GM21529 (cell line): ENCODE measurements at regions not wholly inside any gene's neighbourhood (a gene's known extent, or its start where the extent isn't known, plus 50 kb on each side); places are given as distances from the start of the nearest gene placed in this dataset.
"Not testable (repeated sequence)": the region's sequence is repeated elsewhere in the genome, so short reads cannot be mapped to it uniquely, and the experiment has no call there.

Experiments used
- ATAC-seq: cut with Tn5 transposase; IDR thresholded peaks from one replicate; pipeline ENCODE4 v1.9.1; 2021; ENCODE audit not compliant: unreplicated experiment

DNA sequence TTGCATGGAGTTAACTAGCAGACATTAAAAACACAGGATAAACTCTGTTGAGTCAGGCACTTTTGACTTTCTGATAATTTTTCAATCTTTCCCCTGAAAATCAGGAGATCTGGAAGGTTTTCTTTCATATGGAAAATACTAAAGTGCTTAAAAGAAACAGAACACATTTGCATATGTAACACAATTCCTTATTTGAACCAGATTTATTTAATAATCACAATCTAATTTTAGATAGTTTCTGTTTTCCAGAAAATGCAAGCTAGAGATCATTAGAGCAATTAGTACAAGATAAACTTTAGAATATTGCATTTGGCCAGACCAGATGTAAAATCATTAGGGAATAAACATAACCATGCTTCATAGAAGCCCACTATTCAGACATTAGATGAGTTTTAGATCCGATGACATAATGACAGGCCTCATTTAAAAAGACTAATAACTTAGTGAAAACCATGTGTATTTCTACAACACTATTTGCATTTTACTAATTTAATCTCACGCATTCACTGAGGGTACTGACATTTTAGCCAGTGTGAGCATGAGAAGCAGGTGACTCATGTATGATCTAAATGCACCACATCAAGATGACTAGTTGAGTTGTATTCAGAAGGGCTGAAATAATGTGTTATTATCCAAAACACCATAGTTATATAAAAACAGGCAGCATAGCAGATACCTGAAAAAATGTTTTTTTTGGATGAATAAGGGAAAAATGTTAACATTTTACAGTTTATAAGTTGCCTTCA, 611.5 kb downstream of the LTN1 start:
- ATAC-seq = not testable (repeated sequence)

DNA sequence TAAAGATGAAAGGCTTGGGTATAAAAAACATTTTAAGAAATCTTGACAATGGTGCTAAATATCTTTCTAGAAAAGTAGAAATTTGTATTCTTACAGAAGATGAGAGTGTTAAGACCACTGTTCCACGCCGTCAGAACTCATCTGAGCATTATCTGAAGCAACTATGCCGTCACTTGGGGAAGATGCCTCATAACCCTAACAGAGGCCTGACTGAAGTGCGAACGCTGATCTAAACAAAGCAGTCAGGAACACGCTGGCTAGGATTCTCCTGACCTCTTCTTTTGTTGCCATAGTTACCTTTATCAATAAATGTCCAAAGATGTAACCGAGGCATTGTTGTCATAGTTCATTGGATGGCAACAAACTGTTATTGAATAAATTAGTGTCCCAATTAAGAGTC, 612.4 kb downstream of the LTN1 start:
- no peak for ATAC-seq

DNA sequence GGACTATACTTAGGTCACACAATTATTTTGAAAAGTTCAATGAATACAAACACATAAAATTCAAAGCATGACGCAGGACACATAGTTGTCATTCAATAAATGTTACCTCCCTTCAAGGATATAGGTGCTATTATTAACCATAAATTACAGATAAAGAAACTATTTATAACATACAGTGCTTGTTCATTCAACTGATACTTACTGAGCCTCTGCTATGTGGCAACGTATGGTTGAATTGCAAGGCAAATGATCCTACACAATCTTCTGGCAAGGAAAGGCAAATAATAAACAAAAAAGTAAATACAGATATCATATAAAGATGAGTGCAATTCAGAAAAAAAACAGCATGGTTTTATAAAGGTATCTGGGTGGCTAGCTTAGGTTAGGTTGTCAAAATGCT, 614.7 kb downstream of the LTN1 start:
- no peak for ATAC-seq

DNA sequence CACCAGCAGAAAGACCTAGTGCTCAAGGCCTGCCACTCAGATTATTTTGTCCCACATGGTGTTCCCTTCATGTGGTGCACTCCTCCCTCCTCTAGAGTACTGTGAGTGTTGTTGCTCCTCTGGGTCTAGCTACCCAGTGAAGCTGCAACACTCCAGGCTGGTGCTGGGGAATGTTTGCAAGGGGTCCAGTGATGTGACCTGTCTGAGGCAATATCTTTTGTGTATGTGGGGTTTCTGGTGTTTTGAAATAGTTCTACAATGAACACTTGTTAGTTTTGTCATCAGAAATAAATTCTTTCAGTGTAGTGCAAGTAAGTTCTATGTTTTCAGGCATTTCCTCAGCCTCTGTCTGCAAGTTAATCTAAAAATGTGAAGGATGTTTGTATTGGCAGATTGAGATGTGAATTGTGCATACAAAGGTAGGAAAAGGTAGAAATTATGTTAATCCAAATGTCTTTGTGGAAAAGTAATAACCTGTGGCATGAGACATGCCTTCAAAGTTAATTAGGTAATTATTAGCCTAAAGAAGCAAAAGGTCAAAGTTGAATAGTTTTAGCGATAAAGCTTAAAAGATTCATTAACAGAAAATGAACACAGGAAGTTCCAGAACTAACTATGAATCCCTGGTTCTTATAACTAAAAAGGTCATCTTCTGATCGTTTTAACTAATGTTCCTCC, 616.8 kb downstream of the LTN1 start:
- ATAC-seq = no peak

DNA sequence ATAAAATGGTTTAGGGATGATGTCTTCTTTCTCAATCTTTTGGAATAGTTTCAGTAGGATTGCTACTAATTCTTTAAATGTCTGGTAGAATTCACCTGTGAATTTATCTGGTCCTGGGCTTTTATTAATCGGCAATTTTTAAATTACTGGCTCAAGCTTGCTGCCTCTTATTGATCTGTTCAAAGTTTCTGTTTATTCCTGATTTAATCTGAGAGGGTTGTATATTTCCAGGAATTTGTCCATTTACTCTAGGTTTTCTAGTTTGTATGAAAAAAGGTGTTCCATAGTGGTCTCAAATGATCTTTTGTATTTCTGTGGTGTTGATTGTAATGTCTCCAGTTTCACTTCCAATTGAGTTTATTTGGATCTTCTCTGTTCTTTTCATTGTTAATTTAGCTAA, 617.8 kb downstream of the LTN1 start:
- no peak for ATAC-seq

DNA sequence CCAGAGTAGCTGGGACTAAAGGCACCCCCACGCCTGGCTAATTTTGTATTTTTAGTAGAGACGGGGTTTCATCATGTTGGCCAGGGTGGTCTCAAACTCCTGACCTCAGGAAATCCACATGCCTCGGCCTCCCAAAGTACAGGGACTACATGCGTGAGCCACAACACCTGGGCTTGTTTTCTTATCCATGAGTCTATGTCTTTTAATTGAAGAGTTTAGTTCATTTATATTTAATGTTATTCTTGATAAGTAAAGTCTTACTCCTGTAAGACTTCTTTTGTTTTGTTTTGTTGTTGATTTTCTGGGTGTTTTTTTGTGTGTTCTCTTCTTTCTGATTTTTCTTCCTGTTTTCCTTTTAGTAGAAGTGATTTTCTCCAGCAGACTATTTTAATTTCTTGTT, 621.0 kb downstream of the LTN1 start:
- ATAC-seq = no peak

DNA sequence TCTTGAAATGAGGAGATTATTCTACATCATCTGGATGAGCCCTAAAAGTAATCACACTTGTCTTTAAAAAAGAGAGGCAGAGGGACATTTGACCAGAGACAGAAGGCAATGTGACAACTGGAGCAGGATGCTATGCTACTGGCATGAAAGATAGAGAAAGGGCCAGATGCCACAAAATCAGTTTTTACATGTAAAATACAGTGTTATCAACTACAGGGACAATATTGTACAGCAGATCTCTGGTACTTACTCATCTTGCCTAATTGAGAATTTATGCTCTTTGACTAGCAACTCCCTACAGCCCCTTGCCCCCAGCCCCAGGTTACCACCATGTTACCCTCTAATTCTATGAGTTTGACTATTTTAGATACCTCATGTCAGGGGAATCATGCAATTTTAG, 633.4 kb downstream of the LTN1 start:
- no peak for ATAC-seq

DNA sequence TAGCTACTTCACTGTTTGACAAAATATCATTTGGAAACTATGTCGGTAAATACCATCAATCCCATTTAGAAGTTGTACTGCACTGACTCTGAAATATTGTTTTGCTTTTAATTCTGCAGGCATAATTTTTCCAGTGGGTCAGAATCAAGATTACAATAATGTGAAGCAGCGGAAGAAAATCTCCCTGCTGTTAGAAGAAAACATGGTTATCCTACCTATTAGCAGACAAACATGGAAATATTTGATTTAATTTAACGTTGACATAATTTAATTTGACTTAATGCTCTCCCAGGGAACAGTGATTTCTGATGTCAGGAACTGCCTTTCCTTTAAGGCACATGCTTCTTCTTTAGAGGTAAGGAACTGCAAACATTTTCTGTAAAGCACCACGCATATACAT, 634.0 kb downstream of the LTN1 start:
- no peak for ATAC-seq

DNA sequence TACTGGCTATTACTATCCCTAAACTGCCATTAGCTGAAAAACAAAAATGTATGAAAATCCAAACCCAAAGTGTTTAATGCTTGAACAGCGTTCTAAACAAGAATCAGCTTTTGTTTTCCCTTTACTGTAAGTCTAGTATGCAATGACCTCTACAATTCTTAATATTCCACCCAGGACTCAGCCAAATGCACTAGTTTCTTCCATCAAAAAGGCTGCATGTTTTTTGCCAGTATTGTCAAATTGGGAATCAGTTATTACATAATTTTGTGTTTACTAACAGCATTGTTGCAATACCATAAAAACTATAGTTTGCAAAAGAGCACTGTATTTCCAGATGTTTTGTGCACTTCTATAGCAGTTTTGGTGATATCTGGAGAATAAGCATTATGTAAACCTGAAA, 634.5 kb downstream of the LTN1 start:
- no peak for ATAC-seq

DNA sequence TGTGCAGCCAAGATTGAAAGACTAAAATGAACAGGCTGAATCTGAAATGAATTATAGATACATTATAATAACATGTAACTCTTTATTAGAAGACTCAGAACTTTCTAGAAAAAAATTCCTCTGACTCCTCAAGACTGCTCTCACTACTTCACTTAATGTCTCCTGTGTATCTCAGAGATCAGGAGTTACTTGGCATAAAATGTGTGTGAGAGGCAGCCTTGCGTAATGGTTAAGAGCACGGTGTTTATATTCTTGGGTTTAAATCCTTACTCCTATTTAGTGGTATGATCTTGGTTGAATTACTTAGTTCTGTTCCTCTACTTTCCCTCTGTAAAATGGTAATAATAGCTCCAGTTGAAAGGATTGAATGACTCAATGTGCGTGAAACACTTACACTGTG, 634.9 kb downstream of the LTN1 start:
- ATAC-seq = no peak

DNA sequence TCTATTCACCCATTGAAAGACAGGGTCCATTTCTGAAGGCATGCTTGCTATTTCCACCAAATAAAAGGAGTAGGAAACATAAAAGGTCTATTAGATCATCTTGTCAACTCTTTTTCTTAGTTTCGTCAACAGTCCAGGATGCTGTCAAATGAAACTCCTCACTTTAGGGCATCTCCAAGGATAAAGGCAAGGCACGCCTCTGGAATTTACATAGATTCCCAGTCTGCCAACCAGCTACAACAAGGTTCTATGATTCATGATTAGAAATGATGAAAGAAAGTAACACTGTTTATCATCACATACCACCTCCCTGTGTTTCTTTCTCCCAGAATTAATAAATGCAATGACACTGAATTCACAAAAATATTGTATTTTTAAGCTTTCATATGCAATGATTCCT, 636.3 kb downstream of the LTN1 start:
- ATAC-seq = no peak

DNA sequence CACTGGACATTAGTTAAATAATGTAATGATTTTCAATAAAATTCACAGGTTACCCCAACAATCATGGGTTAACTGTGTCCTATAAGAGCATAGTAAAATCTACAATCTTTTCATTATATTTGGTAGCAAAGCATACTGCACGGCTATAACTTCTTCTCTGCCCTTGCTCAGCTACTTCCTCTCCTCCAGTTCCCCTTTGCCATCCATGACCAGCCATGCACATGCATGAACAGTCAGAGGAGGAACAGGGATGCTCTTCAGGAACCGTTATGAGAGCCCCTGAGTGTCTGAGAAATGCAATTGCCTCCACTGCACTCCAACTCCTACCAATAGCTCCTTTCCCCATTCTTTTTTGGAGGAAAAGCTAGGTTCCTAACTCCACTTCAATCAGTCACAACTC, 646.7 kb downstream of the LTN1 start:
- no peak for ATAC-seq

DNA sequence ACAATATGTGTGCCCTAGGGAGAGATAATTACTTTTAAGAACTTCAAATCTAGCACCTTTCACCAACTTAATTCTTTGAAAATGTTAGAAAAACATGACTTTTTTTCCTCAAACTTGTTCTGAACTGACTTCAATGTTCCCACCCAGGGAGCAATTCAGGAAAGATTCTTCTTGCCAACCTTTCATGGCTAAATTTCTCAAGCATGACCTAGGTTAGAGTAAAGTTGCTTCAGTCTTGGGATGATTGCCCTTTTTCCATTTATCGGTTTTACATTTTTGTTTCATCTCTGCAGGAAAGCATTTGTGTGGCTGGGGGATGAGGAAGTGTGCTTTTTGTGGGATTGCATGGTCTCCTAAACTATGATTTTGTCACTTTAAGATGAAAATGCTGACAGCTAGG, 647.7 kb downstream of the LTN1 start:
- ATAC-seq = no peak

DNA sequence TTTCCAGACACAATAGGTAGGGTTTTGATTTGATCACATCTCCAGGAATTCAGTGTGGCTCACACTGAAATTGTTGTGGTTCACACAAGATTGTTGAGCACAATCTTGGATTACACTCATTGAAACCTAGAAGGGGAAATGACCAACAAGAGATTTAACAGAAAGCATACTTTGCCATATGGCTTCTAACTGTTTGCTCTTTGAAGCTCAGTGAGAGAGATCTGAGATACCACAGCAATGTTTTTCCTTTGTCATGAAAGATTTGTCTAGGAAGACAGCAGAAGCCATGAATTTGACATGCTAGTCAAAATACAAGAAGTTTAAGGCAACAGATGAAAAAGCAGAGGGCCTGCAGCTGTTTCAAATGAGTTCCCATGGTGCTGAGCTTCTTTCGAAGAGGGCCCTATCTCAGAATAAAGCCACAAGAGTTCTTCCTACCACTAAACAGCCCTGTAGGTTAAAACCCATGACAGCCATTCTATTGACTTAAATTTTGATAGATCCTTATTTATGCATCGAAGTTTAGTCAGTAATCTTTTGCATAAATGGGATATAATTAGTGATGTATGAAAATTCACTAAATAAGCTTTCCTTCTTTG, 650.4 kb downstream of the LTN1 start:
- no peak for ATAC-seq

DNA sequence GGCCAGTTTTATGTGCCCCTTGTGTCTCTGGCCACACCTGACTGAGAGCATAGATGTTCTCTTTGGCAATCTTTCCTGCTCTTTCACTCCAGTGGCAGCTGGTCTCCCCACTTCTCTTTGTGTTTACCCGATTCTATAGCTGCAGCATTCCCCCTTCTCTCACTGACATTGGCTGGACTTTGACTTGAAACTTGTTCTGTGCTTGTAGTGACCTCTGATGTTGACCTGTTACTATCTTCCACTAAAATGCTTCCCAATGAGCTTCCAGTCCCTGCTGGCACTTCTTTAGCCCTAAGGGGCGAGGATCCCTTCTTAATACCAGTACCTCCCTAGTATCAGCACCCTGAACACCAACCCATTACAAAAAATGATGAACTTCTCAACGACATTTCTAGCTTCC, 653.3 kb downstream of the LTN1 start:
- ATAC-seq = no peak

DNA sequence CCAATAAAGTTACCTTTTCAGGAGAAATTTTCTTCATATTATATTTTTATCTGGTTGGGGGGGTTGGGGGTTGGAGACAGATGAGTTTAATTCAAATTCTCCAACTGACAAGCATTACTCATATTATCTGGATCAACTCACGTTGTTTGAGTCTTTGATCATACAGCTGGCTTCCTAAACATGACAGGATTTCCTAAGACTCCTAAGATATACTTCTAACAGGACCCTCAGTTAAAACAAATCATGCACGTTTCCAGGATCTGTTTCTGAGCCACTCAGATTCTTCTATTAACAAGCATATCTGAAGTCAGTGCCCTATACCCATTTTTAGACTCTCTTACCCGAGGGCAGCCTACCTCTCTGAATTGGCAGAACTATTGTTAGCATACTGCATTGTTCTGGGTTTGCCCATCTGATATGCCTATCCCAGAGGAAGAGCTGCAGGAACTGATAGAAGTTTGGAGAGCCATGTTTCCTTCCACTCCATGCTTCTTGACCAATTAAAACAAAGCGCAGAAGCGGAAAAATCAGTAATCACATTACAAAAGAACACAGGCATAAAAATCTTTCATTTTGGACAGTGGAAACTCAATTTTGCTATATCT, 653.9 kb downstream of the LTN1 start:
- no peak for ATAC-seq

DNA sequence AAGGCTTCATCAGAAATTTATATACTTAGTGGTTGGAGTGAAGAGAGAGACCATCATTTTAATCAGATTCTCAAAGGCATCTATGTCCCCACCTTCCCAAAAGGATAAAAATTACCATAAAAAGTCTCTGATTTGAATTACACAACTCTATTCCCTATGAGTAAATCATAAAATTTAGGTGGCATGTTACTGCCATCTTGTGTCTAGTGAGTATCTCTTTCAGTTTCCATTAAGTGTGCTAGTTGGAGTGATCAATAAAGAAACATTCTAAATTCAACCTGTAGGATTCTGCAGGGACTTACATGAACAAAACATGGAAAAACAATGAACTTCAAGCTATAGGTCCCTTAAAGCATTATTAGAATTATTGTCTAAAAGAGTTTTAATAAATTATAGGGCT, 655.4 kb downstream of the LTN1 start:
- ATAC-seq = no peak

DNA sequence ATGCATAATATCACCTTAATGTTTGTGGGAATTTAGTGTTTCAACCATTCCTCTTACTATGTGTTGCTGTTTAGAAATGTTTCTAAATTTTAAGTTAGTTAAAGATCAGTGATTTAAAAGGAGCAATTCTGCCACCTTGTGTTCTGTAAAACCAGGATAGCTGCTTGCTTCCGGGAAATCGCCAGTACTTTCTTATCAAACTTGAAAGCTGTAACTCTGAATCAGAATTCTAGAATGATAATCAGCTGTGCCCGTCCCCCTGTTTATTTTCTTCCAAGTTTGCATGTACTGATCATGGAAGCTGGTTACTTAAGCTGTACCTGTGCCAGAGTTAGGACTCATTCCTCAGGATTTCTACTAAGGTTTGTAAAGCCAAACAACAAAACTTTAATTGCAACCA, 656.4 kb downstream of the LTN1 start:
- no peak for ATAC-seq

DNA sequence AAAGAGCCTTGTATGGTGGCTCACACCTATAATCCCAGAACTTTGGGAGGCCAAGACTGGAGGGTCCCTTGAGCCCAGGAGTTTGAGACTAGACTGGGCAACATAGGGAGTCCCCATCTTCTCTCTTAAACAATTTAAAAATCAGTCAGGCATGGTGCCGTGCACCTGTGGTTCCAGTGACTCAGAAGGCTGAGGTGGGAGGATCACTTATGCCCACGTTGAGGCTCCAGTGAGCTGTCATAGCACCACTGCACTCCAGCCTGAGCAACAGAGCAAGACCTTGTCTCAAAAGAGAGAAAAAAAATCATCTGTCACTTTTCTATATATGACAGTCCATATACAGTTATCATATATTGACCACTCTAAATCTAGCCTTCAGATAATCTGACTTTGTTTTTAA, 658.3 kb downstream of the LTN1 start:
- ATAC-seq = no peak

DNA sequence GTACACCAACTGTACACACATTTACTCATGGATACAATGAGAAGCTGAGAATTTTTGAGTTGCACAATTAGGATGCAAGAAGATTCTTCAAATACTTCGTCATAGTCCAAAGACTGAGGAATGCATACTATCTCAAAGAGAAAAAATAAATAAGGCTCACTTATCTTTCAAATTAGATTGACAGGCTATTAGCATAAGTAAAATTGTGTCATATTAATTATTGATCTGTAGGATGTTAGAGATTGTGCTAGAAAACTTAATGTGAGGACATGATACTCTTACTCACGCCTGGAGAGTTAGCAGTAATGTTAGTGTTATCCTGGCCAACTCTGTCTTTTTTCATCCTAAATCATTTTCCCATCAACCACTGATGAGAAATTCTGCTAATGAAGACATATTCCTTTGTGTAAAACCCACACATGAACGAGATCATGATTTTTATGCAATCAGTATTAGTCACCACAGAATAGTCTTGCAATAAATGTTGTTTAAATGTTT, 659.0 kb downstream of the LTN1 start:
- ATAC-seq = no peak

DNA sequence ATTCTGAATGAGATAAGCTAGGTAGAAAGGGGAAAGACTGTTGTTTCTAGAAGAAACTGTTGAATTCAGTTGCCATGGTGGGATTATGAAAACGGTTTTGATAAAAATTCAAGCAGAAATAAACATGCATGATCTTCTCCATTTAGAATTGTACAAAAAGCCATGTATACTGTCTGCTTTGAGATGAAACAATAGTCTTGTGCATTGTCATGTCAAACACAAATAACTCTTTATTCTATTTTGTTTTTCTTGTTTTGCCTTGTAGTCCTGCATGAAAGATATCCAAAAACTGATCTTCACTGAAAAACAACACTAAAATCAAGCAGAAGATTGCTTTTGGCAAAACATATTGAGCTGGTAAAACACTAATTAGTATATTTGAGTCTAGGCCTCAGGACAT, 659.9 kb downstream of the LTN1 start:
- ATAC-seq = no peak

DNA sequence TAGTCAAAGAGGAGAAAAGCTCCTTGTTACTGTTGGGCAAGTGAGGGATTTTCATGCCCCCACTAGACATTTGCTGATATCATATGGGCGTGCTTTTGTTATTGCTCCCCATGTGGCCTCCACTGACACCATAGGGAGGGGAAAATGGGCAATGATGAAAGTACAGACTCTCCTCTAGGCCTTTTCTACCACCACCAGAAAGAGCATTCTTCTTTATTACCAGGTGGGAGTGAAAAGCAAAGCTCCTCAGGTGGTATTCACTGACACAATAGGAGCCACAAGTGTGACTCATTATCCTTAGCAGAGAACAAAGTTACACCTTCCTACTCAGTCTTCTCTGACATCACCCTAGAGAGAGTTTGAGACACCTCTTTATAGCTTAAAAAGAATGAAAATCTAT, 667.1 kb downstream of the LTN1 start:
- no peak for ATAC-seq
